ENCODE measurements at regions not wholly inside any gene's neighbourhood (a gene's known extent, or its start where the extent isn't known, plus 50 kb on each side); places are given as distances from the start of the nearest gene placed in this dataset.
"Not testable (repeated sequence)": the region's sequence is repeated elsewhere in the genome, so short reads cannot be mapped to it uniquely, and the experiment has no call there.

DNA sequence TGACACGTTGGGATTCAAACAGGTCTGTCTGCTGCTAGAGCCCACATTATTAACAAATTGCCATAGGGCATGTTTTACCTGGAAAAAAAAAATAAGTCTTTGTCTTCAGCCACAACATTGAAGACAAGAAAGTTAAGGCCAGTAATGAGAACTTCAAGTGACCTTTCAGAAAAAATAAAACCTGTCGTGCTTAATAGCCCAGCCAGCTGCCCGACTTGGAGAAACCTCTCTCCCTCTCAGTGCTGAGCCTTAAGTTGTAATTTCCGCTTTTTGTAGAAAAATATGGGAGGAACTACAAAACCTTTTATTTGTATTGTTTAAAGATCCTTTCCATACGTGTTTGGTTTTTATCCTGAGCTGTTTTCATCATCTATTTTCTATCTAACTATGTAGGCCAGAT is 454.3 kb upstream of the SLITRK6 start:
- H3K27ac ChIP-seq; H3K27me3 ChIP-seq; H3K4me3 ChIP-seq; DNase-seq; intact Hi-C loops (cut with DNase I); H3K9me3 ChIP-seq; H3K36me3 ChIP-seq; H3K4me1 ChIP-seq: not testable (repeated sequence)
- 75% methylated on average over 1 of the region's 5 CpGs; no CpG with 5 or more reads in 1 of the 2 donors for WGBS, 2 donors
- ATAC-seq, result peak in 2 of 8 donors; percentile 46 to 56

DNA sequence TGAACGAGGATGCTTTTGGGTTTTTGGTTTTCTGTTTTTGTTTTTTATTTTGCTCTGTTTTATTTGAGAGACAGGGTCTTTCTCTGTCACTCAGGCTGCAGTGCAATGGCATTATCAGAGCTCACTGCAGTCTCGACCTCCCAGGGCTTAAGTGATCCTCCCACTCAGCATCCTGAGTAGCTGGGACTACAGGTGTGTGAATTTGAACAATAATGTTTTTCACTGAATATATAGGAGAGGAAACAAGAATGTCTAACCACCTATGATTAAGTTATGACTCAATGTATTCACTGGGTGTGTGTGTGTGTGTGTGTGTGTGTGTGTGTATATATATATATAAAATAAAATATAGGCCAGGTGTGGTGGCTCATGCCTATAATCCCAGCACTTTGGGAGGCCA is 456.6 kb upstream of the SLITRK6 start:
- DNase-seq; H3K9me3 ChIP-seq; intact Hi-C loops (cut with DNase I); H3K36me3 ChIP-seq; H3K4me1 ChIP-seq; H3K4me3 ChIP-seq; ATAC-seq; H3K27ac ChIP-seq; H3K27me3 ChIP-seq: not testable (repeated sequence)
- WGBS, 2 donors, result no CpG with 5 or more reads among the region's 2 CpGs

GRCh38 chr13:86269511-86269910 is 470.3 kb upstream of the SLITRK6 start:
- TF ChIP-seq CTCF (IDR thresholded peaks at IDR 0.05), result no peak
- DNase-seq (no peak), ATAC-seq (no peak)
- peaks cover 0 to 6% (median 0%) of the 10 kb centered on the region in 11 donors for H3K9me3 ChIP-seq
- intact Hi-C loops (cut with DNase I), result no loop called here
- no peaks in the 10 kb centered on the region for H3K36me3 ChIP-seq
- H3K27ac ChIP-seq, result no peak overlapping the region
- no peak overlapping the region for H3K4me3 ChIP-seq
- no peaks in the 10 kb centered on the region for H3K27me3 ChIP-seq
- H3K4me1 ChIP-seq, result no peaks in the 10 kb centered on the region

DNA sequence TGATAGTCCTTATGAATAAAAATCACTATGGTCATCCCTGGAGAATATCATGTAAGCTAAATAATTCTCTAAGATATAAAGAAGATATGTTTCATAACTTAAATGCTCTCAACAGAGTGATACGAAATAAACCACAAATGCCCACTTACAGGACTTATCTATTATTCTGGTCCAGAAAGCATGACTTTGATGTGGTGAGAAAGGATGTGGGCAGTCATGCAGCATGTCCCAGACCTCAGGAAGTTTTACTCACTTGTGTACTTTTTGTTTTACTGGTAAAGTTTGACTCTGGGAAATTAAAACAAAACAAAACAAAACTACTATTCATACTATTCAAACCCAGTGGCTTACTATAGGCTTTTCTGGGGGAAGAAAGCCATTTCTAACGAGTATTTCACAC is 483.2 kb upstream of the SLITRK6 start:
- Histone ChIP-seq H3K36me3 (no peaks in the 10 kb centered on the region), H3K4me1 (no peaks in the 10 kb centered on the region), H3K27ac (no peak overlapping the region), H3K9me3 (peaks cover 0 to 13% (median 0%) of the 10 kb centered on the region in 11 donors), H3K4me3 (no peak overlapping the region), H3K27me3 (no peaks in the 10 kb centered on the region)
- intact Hi-C loops (cut with DNase I), result no loop called here
- DNase-seq (no peak), ATAC-seq (no peak)
- no peak for TF ChIP-seq CTCF (IDR thresholded peaks at IDR 0.05)
- WGBS, 2 donors, result 12 to 15% methylated on average over 2 of the region's 2 CpGs

- no peak for TF ChIP-seq CTCF (IDR thresholded peaks at IDR 0.05)
- Histone ChIP-seq H3K27me3 (no peaks in the 10 kb centered on the region), H3K4me3 (no peak overlapping the region), H3K4me1 (no peaks in the 10 kb centered on the region), H3K36me3 (no peaks in the 10 kb centered on the region), H3K9me3 (peaks cover 0 to 13% (median 0%) of the 10 kb centered on the region in 11 donors), H3K27ac (no peak overlapping the region)
- ATAC-seq (no peak), DNase-seq (no peak)
- 92% methylated on average over 3 of the region's 3 CpGs for WGBS, 2 donors
- intact Hi-C loops (cut with DNase I), result no loop called here
These were observed 483.8 kb upstream of the SLITRK6 start for GRCh38 chr13:86283031-86283430.

GRCh38 chr13:86298725-86299124 is 499.5 kb upstream of the SLITRK6 start:
- no peaks in the 10 kb centered on the region for H3K9me3 ChIP-seq
- no peaks in the 10 kb centered on the region for H3K4me1 ChIP-seq
- TF ChIP-seq CTCF (IDR thresholded peaks at IDR 0.05), result no peak
- intact Hi-C loops (cut with DNase I), result no loop called here
- H3K36me3 ChIP-seq, result no peaks in the 10 kb centered on the region
- no peak for DNase-seq
- H3K27ac ChIP-seq, result no peak overlapping the region
- ATAC-seq, result no peak
- no peak overlapping the region for H3K4me3 ChIP-seq
- WGBS, 2 donors, result 69 to 76% methylated on average over 3 of the region's 3 CpGs
- H3K27me3 ChIP-seq, result no peaks in the 10 kb centered on the region
